Left ventricle myocardium inferior (tissue), 1 donor: ENCODE measurements at regions not wholly inside any gene's neighbourhood (a gene's known extent, or its start where the extent isn't known, plus 50 kb on each side); places are given as distances from the start of the nearest gene placed in this dataset.

Experiments used
- DNase-seq: peaks from one replicate; pipeline ENCODE4 v3.0.0-alpha.2; 2020
- H3K27ac ChIP-seq: fragments of 200-600 bp; replicated peaks from 2 replicates; pipeline ENCODE4 v1.8.0; 2021
- H3K27me3 ChIP-seq: fragments of 200-600 bp; 2 replicates; pipeline ENCODE4 v1.8.0; 2021; ENCODE audit warnings: low read depth
- H3K36me3 ChIP-seq: fragments of 200-600 bp; 2 replicates; pipeline ENCODE4 v1.8.0; 2021
- H3K4me1 ChIP-seq: fragments of 200-600 bp; 2 replicates; pipeline ENCODE4 v1.8.0; 2021
- H3K4me3 ChIP-seq: fragments of 200-600 bp; 2 replicates; pipeline ENCODE4 v1.8.0; 2021; ENCODE audit warnings: mild to moderate bottlenecking, moderate library complexity
- H3K9me3 ChIP-seq: fragments of 200-600 bp; replicated peaks from 2 replicates; pipeline ENCODE4 v1.8.0; 2021
- CTCF ChIP-seq: fragments of 200-600 bp; IDR thresholded peaks from 2 replicates; pipeline ENCODE4 v1.8.0; 2021; ENCODE audit warnings: antibody characterized with exemption, mild to moderate bottlenecking, borderline replicate concordance
- intact Hi-C: fragments of 100-400 bp; cut with micrococcal nuclease; formaldehyde crosslinking; loops from one replicate; pipeline ENCODE4 v1.11.0; 2022
- donor health status: DM: no; HTN: yes; CAD: no; lungs with severe emphysema.

DNA sequence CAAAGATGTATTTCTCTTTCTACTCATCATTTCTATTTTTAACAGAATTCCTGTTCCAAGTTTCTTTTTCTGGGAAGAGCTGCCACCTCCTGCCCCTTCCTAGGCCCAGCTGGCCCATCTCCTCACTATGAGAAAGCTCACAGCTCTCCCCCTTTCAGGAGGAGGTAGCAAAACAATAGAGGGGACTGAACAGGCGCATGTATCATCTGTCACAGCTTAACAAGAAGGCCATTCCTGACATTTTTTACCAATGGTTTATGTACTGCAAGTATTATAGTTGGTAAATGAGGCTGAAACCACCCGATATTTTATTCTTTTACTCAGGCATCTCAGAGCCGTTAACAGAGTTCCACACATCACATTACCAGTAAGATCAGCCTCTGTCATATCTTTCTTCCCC is 103.7 kb upstream of the MTHFD1L start:
- no peak overlapping the region for H3K27ac ChIP-seq
- no peak overlapping the region for H3K4me3 ChIP-seq
- no peaks in the 10 kb centered on the region for H3K27me3 ChIP-seq
- no peaks in the 10 kb centered on the region for H3K36me3 ChIP-seq
- peaks cover 40% of the 10 kb centered on the region for H3K4me1 ChIP-seq
- H3K9me3 ChIP-seq, result no peaks in the 10 kb centered on the region
- intact Hi-C loops, result no loop called here
- no peak for TF ChIP-seq CTCF
- no peak for DNase-seq

DNA sequence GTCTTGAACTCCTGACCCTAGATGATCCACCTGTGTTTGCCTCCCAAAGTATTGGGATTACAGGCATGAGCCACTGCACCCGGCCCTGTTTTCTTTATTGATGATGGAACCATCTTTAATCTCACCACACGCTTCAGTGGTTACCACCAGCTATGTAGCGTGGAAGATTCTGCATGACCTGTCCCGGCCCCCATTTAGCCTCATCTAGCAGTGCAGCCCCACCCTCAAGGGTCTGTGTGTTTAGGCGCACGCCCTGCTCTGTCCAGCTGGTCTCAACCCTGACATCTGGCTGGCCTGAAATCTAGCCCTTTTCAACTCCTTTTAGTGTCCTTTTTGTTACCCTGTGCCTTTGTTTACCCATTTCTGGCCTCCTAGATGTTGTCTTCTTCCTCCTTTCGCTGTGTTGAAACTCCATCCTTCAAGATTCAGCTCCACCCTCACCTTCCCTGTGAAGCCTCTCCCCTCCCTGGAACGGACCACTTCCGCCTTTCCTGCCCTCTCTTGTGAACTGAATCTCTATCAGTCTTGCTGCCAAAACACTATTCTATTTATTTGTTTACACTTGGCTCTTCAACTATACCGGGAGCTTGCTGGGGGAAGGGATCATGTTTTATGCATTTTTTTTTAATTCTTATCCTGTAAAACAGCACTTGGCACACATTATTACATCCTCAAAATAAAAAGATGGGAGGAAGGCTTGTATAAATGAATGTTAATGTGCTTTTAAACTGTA is 101.0 kb upstream of the MTHFD1L start:
- intact Hi-C loops, result no loop called here
- peaks cover 55% of the 10 kb centered on the region for H3K4me1 ChIP-seq
- H3K27ac ChIP-seq, result peak overlapping the region; percentile 63
- DNase-seq, result no peak
- no peak for TF ChIP-seq CTCF
- H3K4me3 ChIP-seq, result no peak overlapping the region
- no peaks in the 10 kb centered on the region for H3K9me3 ChIP-seq
- H3K36me3 ChIP-seq, result no peaks in the 10 kb centered on the region
- H3K27me3 ChIP-seq, result no peaks in the 10 kb centered on the region

DNA sequence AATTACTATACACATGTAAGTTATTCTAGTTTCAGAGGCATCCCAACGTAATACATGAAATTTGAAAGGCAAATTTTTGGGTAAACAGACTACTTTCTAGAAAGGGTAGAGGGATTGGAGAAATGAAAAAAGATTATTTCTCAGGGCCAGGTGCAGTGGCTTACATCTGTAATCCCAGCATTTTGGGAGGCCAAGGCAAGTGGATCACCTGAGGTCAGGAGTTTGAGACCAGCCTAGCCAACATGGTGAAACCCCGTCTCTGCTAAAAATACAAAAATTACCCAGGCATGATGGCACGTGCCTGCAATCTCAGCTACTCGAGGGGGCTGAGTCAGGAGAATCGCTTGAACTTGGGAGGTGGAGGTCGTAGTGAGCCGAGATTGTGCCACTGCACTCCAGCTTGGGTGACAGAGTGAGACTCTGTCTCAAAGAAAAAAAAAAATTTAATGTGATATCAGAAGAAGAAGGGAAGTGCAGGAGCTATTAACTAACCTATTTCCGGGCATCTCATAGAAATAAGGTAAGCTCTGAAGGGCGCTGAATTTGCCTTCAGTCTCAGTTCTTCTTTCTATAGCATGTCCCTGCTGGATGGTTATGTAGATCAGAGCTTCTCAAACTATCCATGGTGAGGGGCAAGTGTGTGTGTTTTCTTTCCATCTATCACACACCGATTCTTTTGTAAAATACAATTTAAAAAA is 100.3 kb upstream of the MTHFD1L start:
- H3K27me3 ChIP-seq, result no peaks in the 10 kb centered on the region
- H3K4me1 ChIP-seq, result peaks cover 58% of the 10 kb centered on the region
- H3K36me3 ChIP-seq, result no peaks in the 10 kb centered on the region
- no peak for TF ChIP-seq CTCF
- peak overlapping the region; percentile 63 for H3K27ac ChIP-seq
- H3K4me3 ChIP-seq, result no peak overlapping the region
- no peaks in the 10 kb centered on the region for H3K9me3 ChIP-seq
- no peak for DNase-seq
- intact Hi-C loops, result no loop called here

- DNase-seq, result peak; percentile 31
- no peak for TF ChIP-seq CTCF
- Histone ChIP-seq H3K36me3 (no peaks in the 10 kb centered on the region), H3K27ac (peak overlapping the region; percentile 63), H3K9me3 (no peaks in the 10 kb centered on the region), H3K4me3 (no peak overlapping the region), H3K27me3 (no peaks in the 10 kb centered on the region), H3K4me1 (peaks cover 65% of the 10 kb centered on the region)
- intact Hi-C loops, result no loop called here
These were observed 99.1 kb upstream of the MTHFD1L start for GRCh38 chr6:150766201-150766997.

GRCh38 chr6:150767161-150767560 is 98.3 kb upstream of the MTHFD1L start:
- Histone ChIP-seq H3K27me3 (no peaks in the 10 kb centered on the region), H3K27ac (peak overlapping the region; percentile 63), H3K4me3 (peak overlapping the region; percentile 24), H3K4me1 (peaks cover 65% of the 10 kb centered on the region), H3K9me3 (no peaks in the 10 kb centered on the region), H3K36me3 (no peaks in the 10 kb centered on the region)
- no peak for TF ChIP-seq CTCF
- DNase-seq, result no peak
- intact Hi-C loops, result no loop called here
